ENCODE measurements at regions not wholly inside any gene's neighbourhood (a gene's known extent, or its start where the extent isn't known, plus 50 kb on each side); places are given as distances from the start of the nearest gene placed in this dataset.

DNA sequence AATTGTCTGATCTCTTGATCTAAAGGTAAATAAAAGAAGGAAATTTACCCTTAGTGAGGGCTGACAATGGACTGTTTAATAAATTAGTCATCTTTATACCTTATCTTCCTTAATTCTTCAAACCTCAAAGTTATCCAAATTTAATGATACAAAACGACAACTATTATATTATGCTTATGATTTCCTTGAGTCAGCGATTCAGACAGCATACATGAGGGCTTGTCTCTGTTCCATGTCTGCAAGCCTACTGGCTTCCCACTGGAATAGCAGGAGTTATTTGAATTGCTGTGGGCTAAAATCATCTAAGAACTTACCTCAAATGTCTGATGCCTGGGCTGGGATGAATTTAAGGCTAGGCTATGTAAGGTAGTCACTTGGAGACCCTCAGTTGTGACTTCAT, 197.2 kb upstream of the MDGA2 start:
- TF ChIP-seq GABPA (IDR thresholded peaks at IDR 0.05; ENCODE audit: low read depth) (no peak), TEAD4 (IDR thresholded peaks at IDR 0.05; ENCODE audit: borderline replicate concordance, insufficient read depth) (no peak), JUND (IDR thresholded peaks at IDR 0.05) (no peak), NRF1 (IDR thresholded peaks at IDR 0.05; ENCODE audit: low read depth, low read length) (no peak), ELF1 (IDR thresholded peaks at IDR 0.05) (no peak), FOXM1 (IDR thresholded peaks at IDR 0.05; ENCODE audit: low read depth) (no peak), CTCF (IDR thresholded peaks at IDR 0.05) (no peak), SIN3A (IDR thresholded peaks at IDR 0.05; ENCODE audit: borderline replicate concordance, low read depth, low read length) (no peak), PBX3 (IDR thresholded peaks at IDR 0.05) (no peak), MEF2A (IDR thresholded peaks at IDR 0.05; ENCODE audit: borderline replicate concordance, low read depth) (no peak), FOSL2 (IDR thresholded peaks at IDR 0.05; ENCODE audit: borderline replicate concordance, low read depth) (no peak), RFX5 (IDR thresholded peaks at IDR 0.05; ENCODE audit: low read length) (no peak), CHD2 (IDR thresholded peaks at IDR 0.05; ENCODE audit: low read length, partially characterized antibody) (no peak), FOXJ3 (CRISPR knock-in tag; IDR thresholded peaks at IDR 0.05) (no peak), MXI1 (IDR thresholded peaks at IDR 0.05; ENCODE audit: low read depth, low read length) (no peak), RCOR1 (IDR thresholded peaks at IDR 0.05; ENCODE audit: low read length) (no peak), USF1 (IDR thresholded peaks at IDR 0.05; ENCODE audit: borderline replicate concordance, low read depth) (no peak), EP300 (IDR thresholded peaks at IDR 0.05; ENCODE audit: borderline replicate concordance in 1 of 2, low read depth in 1 of 2, low read length in 1 of 2) (no peak), YY1 (IDR thresholded peaks at IDR 0.05; ENCODE audit: low read depth) (no peak)

More for the DNA sequence above, 197.2 kb upstream of the MDGA2 start:
- no peaks in the 10 kb centered on the region for H3K79me2 ChIP-seq (ENCODE audit: insufficient read depth)
- no peak overlapping the region for H3K4me3 ChIP-seq (ENCODE audit: low read depth in 2 of 2, low read length in 1 of 2)
- ChIA-PET CTCF (no interaction called here), POLR2A (no interaction called here)
- H2AFZ ChIP-seq (ENCODE audit: low read depth) = no peak overlapping the region
- WGBS (ENCODE audit: low lambda C conversion rate) = 52% methylated on average over 2 of the region's 2 CpGs
- H3K27ac ChIP-seq (ENCODE audit: low read depth in 2 of 2, low read length in 1 of 2) = no peak overlapping the region
- H3K4me1 ChIP-seq (ENCODE audit: control insufficient read depth in 1 of 2, insufficient read depth in 2 of 2, low read depth in 1 of 2, low read length in 1 of 2) = no peaks in the 10 kb centered on the region
- H3K27me3 ChIP-seq (ENCODE audit: insufficient read depth) = no peaks in the 10 kb centered on the region
- H4K20me1 ChIP-seq (ENCODE audit: insufficient read depth) = no peaks in the 10 kb centered on the region
- H3K9ac ChIP-seq = no peak overlapping the region
- H3K9me2 ChIP-seq = no peaks in the 10 kb centered on the region
- H3K4me2 ChIP-seq = no peak overlapping the region
- no peak for DNase-seq
- H3F3A ChIP-seq (replicated peaks; ENCODE audit: insufficient read depth) = no peaks in the 10 kb centered on the region
- H3K9me3 ChIP-seq = no peaks in the 10 kb centered on the region
- no peaks in the 10 kb centered on the region for H3K36me3 ChIP-seq (replicated peaks in 1 of 2; ENCODE audit: control insufficient read depth in 1 of 2, insufficient read depth in 2 of 2, low read length in 1 of 2)

All from SK-N-SH (cell line).